HG03139 (cell line): ENCODE measurements at regions not wholly inside any gene's neighbourhood (a gene's known extent, or its start where the extent isn't known, plus 50 kb on each side); places are given as distances from the start of the nearest gene placed in this dataset.
A peak's percentile ranks its signal among the peaks of the same experiment; 100 is the strongest.

ENCODE experiments used
- ATAC-seq: cut with Tn5 transposase; IDR thresholded peaks from one replicate; pipeline ENCODE4 v1.9.1; 2021; ENCODE audit not compliant: unreplicated experiment

- ATAC-seq, result no peak
Measured at GRCh38 chr3:59265566-59265965, 215.7 kb upstream of the CFAP20DC start.

GRCh38 chr3:59264366-59264765 lies 214.5 kb upstream of the CFAP20DC start:
- ATAC-seq, result no peak

- no peak for ATAC-seq
Measured at GRCh38 chr3:59263152-59263551, 213.3 kb upstream of the CFAP20DC start.

- peak; percentile 96 for ATAC-seq
Measured at GRCh38 chr3:59262076-59262498, 212.3 kb upstream of the CFAP20DC start.

- ATAC-seq, result no peak
Measured at GRCh38 chr3:59261009-59261408, 211.2 kb upstream of the CFAP20DC start.

- ATAC-seq, result no peak
Measured at GRCh38 chr3:59258550-59259260, 208.9 kb upstream of the CFAP20DC start.

- ATAC-seq, result no peak
Measured at GRCh38 chr3:59257506-59257905, 207.7 kb upstream of the CFAP20DC start.

GRCh38 chr3:59256230-59256629 lies 206.4 kb upstream of the CFAP20DC start:
- ATAC-seq, result no peak

GRCh38 chr3:59254976-59255375 lies 205.2 kb upstream of the CFAP20DC start:
- no peak for ATAC-seq

GRCh38 chr3:59254433-59254832 lies 204.6 kb upstream of the CFAP20DC start:
- ATAC-seq, result no peak

GRCh38 chr3:59253523-59253922 lies 203.7 kb upstream of the CFAP20DC start:
- ATAC-seq, result no peak

- no peak for ATAC-seq
Measured at GRCh38 chr3:59251869-59252268, 202.0 kb upstream of the CFAP20DC start.

- no peak for ATAC-seq
Measured at GRCh38 chr3:59250600-59250999, 200.8 kb upstream of the CFAP20DC start.

GRCh38 chr3:59249698-59250361 lies 200.0 kb upstream of the CFAP20DC start:
- ATAC-seq, result no peak

- ATAC-seq, result no peak
Measured at GRCh38 chr3:59249004-59249403, 199.2 kb upstream of the CFAP20DC start.

GRCh38 chr3:59247402-59247841 lies 197.6 kb upstream of the CFAP20DC start:
- ATAC-seq, result peak; percentile 62

GRCh38 chr3:59246719-59247401 lies 197.0 kb upstream of the CFAP20DC start:
- no peak for ATAC-seq

- ATAC-seq, result no peak
Measured at GRCh38 chr3:59245859-59246501, 196.2 kb upstream of the CFAP20DC start.

GRCh38 chr3:59245300-59245858 lies 195.6 kb upstream of the CFAP20DC start:
- ATAC-seq, result no peak

- ATAC-seq, result no peak
Measured at GRCh38 chr3:59244343-59244742, 194.5 kb upstream of the CFAP20DC start.

- no peak for ATAC-seq
Measured at GRCh38 chr3:59243476-59243875, 193.7 kb upstream of the CFAP20DC start.
